ENCODE measurements at regions not wholly inside any gene's neighbourhood (a gene's known extent, or its start where the extent isn't known, plus 50 kb on each side); places are given as distances from the start of the nearest gene placed in this dataset.
A peak's percentile ranks its signal among the peaks of the same experiment; 100 is the strongest.

GRCh38 chr3:135853981-135854380 lies 111.5 kb upstream of the PPP2R3A start:
- no peak for DNase-seq (ENCODE audit: low read depth)

- DNase-seq (ENCODE audit: low read depth): peak; percentile 93
Observed at GRCh38 chr3:135860761-135861160, 104.8 kb upstream of the PPP2R3A start.

GRCh38 chr3:135862361-135862760 lies 103.2 kb upstream of the PPP2R3A start:
- peak; percentile 63 for DNase-seq (ENCODE audit: low read depth)

GRCh38 chr3:135864060-135864459 lies 101.5 kb upstream of the PPP2R3A start:
- no peak for DNase-seq (ENCODE audit: low read depth)

DNA sequence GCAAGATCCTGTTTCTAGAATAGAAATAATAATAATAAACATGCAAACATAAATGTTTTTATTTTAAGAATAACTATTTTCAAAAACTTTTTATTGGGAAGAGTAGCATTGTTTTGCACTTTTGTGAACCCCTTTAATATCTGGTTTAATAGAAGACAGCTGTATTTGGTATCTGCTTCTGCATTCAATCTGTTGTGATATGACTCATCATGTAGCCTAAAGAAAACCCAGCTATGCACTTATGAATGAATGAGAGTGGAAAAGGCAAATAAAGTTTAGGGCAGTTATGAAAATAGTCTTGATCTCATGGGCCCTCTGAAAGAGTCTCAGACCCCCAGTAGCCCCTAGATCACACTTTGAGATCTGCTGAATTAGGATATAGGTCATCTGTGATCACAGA lies 100.4 kb upstream of the PPP2R3A start:
- no peak for DNase-seq (ENCODE audit: low read depth)

DNA sequence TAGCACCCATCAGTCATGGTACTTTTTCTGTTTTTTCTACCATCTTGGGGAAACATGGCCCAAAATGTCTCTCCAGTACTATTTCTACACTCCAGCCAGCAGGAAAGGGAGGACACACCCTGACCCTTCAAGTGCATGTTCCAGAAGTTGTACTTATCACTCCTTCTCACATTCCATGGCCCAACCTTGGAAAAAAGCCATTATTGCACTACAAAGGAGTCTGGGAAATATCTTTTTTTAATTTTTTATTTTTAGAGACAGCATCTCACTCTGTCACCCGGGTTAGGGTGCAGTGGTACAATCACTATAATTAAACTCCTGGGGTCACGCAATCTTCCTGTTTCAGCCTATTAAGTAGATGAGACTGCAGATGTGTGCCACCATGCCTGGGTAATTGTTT lies 100.0 kb upstream of the PPP2R3A start:
- DNase-seq (ENCODE audit: low read depth): peak; percentile 53

- DNase-seq (ENCODE audit: low read depth): no peak
Observed at GRCh38 chr3:135867911-135868310, 97.6 kb upstream of the PPP2R3A start.

GRCh38 chr3:135868801-135869200 lies 96.7 kb upstream of the PPP2R3A start:
- DNase-seq (ENCODE audit: low read depth): no peak

DNA sequence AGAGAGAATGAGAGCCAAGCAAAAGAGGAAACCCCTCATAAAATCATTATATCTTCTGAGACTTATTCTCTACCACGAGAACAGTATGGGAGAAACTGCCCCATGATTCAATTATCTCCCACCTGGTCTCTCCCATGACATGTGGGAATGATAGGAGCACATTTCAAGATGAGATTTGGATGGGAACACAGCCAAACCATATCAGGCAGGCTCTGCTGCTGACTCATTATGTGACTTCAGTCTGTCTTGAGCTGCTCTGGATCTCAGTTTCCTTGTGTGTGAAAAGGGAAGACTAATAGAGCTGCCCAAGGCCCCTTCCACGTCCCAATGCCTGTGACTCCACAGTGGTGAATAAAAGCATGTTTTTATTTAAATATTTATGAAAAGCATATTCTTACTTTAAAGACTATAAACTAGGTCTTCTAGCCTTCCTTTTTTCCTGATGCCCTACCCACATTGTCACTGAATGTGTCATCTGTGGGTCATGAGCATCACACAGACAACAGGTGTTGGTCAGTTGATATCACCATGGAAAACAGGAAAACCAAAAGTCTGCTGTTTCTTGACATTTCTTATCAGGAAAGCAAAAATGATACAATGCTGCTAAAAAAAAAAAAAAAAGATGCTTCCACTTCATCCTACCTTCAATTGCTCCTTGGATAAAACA lies 96.0 kb upstream of the PPP2R3A start:
- DNase-seq (ENCODE audit: low read depth): peak; percentile 94

- DNase-seq (ENCODE audit: low read depth): peak; percentile 45
Observed at GRCh38 chr3:135871311-135871710, 94.2 kb upstream of the PPP2R3A start.

GRCh38 chr3:135874035-135874434 lies 91.5 kb upstream of the PPP2R3A start:
- DNase-seq (ENCODE audit: low read depth): no peak

DNA sequence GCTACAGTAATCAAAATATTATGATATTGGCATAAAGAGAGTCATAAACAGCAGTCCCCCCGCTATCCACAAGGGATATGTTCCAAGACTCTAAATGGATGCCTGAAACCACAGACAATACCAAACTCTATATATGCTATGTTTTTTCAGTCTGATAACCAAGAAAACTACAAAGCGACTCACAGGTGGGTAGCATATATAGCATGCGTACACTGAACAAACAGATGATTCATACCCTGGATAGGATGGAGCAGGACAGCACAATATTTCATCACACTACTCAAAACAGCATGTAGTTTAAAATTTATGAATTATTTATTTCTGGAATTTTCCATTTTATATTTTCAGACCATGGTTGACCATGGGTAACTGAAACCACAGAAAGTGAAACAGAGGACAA lies 87.0 kb upstream of the PPP2R3A start:
- no peak for DNase-seq (ENCODE audit: low read depth)

- DNase-seq (ENCODE audit: low read depth): peak; percentile 16
Observed at GRCh38 chr3:135885885-135886284, 79.6 kb upstream of the PPP2R3A start.

DNA sequence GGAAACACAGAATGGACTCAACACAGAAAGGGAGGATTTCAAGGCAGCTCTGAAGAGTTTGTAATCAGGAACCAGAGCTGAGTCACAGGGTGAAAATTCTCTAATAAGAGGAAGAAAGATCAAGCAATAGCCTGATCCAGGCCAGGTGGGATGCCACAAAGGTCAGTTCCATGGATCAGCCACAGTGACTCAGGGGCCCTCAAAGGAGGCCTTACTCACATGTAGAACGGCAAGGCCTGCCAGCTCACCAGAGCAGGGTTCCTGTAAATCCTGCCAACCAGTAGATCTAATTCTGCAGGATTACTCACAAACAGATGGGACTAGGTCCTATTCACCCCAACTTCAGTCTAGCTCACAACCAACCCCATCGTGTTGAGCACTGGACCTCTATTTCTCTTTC lies 78.3 kb upstream of the PPP2R3A start:
- DNase-seq (ENCODE audit: low read depth): peak; percentile 53

DNA sequence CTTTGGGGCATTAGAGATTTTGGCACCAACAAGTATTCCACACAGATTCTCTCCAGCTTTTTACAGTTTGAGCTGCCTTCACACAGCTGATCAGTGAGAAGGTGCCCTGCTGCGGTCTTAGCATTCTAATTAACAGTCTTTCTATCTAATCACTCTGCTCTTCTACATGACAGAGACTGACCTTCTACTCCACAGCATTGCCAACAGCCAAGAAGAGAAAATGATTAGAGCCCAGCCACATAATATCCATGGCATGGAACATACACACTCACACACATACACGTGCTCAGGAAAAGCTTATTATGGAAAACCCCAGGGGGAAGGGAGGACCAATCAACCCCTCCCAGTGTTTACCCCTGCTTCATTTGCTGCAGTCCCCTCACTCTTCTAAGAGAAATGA lies 76.1 kb upstream of the PPP2R3A start:
- DNase-seq (ENCODE audit: low read depth): no peak

DNA sequence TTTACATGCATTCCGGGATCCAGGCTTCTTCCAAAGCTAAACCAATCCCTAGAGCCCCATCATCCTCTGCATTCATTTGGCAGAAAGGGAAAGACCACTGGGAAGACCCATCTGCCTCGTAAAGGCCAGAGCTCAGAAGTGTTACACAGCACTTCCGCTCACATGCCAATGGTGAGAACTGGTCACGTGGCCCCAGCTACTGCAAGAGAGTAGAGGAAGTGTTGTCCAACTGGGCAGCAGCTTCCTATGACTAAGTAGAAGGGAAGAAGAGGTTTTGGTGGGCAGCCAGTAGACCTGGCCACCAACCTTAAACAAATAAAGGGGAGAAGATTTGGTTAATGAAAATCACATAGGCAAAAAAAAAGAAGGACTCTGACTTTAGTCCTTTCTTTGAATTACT lies 74.4 kb upstream of the PPP2R3A start:
- DNase-seq (ENCODE audit: low read depth): no peak

DNA sequence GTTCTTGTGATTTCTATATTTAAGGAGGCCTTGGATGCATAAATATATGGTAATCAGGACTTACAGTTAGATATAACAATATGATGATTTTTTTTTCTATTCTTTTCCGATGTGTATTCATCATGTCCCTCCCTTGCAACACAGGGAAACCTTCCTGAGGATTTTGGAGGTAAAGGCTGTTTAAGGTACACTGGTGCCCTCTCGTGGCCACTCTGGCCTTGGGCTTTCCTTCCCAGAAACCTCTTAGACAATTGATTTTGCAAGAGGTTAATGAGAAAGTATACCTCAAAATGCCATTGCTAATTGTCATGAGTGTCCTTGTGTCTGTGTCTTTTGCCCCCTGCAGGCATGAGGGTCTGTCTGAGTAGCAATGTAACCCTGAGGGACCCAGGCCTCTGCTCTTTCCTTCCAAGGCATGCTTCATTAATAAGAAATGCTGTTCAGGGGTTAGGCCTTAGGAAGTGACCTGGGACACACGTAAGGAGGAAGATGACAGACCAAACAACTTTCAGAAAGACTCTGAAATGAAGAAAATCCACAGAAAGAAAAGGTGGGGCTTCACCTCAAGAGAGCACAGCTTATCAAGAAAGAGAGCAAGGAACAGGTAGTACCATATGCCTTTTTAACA lies 70.3 kb upstream of the PPP2R3A start:
- peak; percentile 84 for DNase-seq (ENCODE audit: low read depth)

GRCh38 chr3:135895734-135896121 lies 69.8 kb upstream of the PPP2R3A start:
- no peak for DNase-seq (ENCODE audit: low read depth)

- DNase-seq (ENCODE audit: low read depth): no peak
Observed at GRCh38 chr3:135896613-135897012, 68.9 kb upstream of the PPP2R3A start.

- no peak for DNase-seq (ENCODE audit: low read depth)
Observed at GRCh38 chr3:135897715-135898114, 67.8 kb upstream of the PPP2R3A start.

DNA sequence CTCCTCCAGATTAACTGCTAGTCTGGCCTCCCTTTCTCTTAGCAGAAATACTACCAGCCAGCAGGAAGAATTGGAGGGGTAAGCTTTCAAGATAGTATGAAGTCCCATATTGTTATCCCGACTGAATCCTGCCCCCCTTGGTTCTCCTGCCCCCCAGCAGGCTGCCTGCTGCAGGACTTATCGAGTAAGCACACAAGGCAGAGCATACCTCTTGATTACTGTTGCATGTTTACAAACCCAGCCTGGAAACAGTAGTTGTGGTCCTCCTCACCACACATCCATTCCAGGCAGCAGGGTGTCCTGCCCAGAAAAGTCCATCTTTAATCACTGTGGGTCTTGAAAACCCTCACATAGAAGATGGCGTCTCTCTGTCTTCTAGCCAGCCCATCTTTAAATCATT lies 66.8 kb upstream of the PPP2R3A start:
- DNase-seq (ENCODE audit: low read depth): no peak

DNA sequence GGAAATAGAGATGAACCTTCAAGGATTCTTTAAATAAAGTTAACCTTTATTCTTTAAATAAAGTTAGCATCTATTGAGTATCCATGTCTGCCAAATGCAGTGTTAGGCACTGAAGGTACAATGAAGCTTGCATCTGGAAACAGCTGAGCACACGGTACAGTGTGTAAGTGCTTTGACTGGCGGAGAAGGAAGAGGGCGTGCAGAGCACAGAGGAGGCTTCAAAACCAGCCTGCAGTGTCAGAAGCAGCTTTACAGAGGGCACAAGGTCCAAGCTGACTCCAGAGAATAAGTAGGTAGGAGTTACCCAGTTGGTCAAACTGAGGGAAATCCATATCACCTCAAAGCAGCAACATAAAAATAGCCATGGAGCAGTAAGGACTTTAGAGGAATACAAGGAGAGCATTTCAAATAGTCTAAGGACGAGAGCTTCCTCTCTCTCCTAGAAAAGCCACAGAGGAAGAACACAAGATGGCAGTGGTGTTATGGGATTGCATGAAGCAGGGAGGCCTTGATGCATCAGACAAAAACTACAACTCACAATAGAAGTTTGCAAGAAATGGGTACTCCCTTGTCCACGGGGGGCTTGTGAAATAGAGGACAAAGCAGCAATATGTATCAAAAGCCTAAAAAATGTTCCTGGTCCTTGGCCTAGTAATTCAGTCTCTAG lies 60.3 kb upstream of the PPP2R3A start:
- peak; percentile 30 for DNase-seq (ENCODE audit: low read depth)

All from myocyte (in vitro differentiated cells).